ENCODE measurements at regions not wholly inside any gene's neighbourhood (a gene's known extent, or its start where the extent isn't known, plus 50 kb on each side); places are given as distances from the start of the nearest gene placed in this dataset.

DNA sequence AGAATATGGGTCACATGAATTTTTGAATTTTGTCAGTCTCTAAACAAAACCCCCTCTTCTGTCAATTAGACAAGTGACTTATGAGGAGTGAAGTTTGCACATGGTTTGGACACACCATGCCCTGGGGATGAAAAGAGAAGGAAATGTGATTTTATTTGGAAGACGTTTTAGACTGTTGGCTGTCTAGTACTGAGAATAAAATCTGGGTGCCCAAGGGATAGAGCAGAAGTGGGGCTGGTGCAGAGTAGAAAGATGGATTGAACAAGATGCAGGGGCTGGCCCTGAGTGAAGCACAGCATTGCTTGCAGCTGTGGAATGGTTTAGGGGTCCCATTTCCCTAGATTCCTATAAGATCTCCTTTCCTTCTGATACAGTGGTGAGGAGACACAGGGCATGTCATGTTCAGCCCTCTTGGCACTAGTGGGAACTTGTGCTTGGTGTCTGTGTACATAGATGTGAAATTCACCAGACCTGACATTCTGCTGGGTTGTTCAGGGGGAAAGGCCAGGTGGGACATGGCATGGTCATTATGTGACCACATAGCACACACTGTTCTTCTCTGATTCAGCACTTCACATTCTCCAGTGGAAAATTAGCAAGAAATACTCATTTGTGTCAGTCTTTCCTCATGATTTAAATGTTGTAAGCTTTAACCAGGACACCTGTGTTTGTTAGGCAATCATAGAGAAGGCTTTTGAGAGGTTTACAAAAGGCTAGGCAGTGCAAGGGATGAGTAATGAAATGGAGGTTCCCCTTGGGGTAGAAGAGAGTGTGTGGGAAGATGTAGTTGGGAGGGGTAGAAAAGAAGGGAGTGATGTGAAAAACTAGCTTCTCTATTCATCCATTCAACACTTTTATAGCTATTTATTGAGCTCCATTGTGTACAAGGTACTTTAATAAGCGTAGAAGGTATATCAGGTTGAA lies 202.3 kb upstream of the IGF1 start:
- no peak for TF ChIP-seq EZH2 (IDR thresholded peaks at IDR 0.05; ENCODE audit: borderline replicate concordance, low read length)
- TF ChIP-seq, protein P1, sequence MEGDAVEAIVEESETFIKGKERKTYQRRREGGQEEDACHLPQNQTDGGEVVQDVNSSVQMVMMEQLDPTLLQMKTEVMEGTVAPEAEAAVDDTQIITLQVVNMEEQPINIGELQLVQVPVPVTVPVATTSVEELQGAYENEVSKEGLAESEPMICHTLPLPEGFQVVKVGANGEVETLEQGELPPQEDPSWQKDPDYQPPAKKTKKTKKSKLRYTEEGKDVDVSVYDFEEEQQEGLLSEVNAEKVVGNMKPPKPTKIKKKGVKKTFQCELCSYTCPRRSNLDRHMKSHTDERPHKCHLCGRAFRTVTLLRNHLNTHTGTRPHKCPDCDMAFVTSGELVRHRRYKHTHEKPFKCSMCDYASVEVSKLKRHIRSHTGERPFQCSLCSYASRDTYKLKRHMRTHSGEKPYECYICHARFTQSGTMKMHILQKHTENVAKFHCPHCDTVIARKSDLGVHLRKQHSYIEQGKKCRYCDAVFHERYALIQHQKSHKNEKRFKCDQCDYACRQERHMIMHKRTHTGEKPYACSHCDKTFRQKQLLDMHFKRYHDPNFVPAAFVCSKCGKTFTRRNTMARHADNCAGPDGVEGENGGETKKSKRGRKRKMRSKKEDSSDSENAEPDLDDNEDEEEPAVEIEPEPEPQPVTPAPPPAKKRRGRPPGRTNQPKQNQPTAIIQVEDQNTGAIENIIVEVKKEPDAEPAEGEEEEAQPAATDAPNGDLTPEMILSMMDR (IDR thresholded peaks at IDR 0.05; ENCODE audit: low read length): no peak
